ENCODE measurements at regions not wholly inside any gene's neighbourhood (a gene's known extent, or its start where the extent isn't known, plus 50 kb on each side); places are given as distances from the start of the nearest gene placed in this dataset.

DNA sequence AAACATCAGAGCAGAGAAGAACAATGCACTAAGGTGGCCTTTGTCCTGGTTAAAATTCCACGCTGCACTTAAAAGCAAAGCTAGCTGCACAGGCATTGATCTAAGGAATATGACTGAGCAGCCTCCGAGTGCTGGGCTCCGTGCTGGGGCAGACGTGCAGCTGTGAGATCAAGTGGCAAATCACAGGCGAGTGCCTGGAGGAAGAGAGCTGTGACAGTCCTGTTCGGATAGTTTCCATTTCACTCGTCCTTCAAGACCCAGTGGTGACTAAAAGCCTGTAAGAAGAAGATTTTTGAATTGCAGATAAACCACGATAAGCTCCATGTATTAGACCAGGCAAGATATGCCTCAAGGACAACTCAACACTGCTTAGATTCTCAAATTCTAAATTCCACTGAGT, 247.9 kb downstream of the ANKRD60 start:
- no peak for TF ChIP-seq CTCF (IDR thresholded peaks at IDR 0.05)
- no peak for TF ChIP-seq POLR2A (IDR thresholded peaks at IDR 0.05)

Data from uterus (tissue), 2 donors.